SK-N-SH treated with all-trans-retinoic acid at 6 μM for 48 hours (cell line): ENCODE measurements at regions not wholly inside any gene's neighbourhood (a gene's known extent, or its start where the extent isn't known, plus 50 kb on each side); places are given as distances from the start of the nearest gene placed in this dataset.

Experiments
- ARNTL ChIP-seq: fragments of 450-650 bp; formaldehyde crosslinking; IDR thresholded peaks from 2 replicates; pipeline ENCODE4 v1.5.0; 2020; ENCODE audit warnings: low read depth, mild to moderate bottlenecking, moderate library complexity, borderline replicate concordance
- BACH2 ChIP-seq: fragments of 250-450 bp; sonication (Bioruptor Pico); IDR thresholded peaks from 2 replicates; pipeline ENCODE4 v1.9.0; 2021; ENCODE audit warnings: mild to moderate bottlenecking, borderline replicate concordance
- CREB5 ChIP-seq: fragments of 250-450 bp; sonication (Bioruptor Pico); IDR thresholded peaks from 2 replicates; pipeline ENCODE4 v1.5.1; 2020; ENCODE audit warnings: low read depth, mild to moderate bottlenecking, moderate library complexity
- OSR1 ChIP-seq: fragments of 250-450 bp; sonication (Bioruptor Pico); IDR thresholded peaks from 2 replicates; pipeline ENCODE4 v1.8.0; 2022; ENCODE audit warnings: moderate library complexity, mild to moderate bottlenecking, inconsistent platforms
- SNAI2 ChIP-seq: fragments of 250-450 bp; sonication (Bioruptor Pico); IDR thresholded peaks from 2 replicates; pipeline ENCODE4 v1.5.0; 2020; ENCODE audit warnings: mild to moderate bottlenecking, moderate library complexity
- ZC3H10 ChIP-seq: fragments of 250-450 bp; sonication (Bioruptor Pico); IDR thresholded peaks from 2 replicates; pipeline ENCODE4 v1.5.1; 2021; ENCODE audit warnings: mild to moderate bottlenecking, moderate library complexity
- ZNF565 ChIP-seq: fragments of 450-650 bp; formaldehyde crosslinking; conservative IDR thresholded peaks from 2 replicates; pipeline ENCODE4 v1.5.0; 2020; ENCODE audit warnings: low read depth, mild to moderate bottlenecking, moderate library complexity
- ZNF8 ChIP-seq: fragments of 450-650 bp; formaldehyde crosslinking; IDR thresholded peaks from 2 replicates; pipeline ENCODE4 v1.5.0; 2020; ENCODE audit warnings: mild to moderate bottlenecking, moderate library complexity

GRCh38 chr18:70808481-70809056, 519.7 kb downstream of the SOCS6 start:
- no peak for TF ChIP-seq OSR1 (CRISPR knock-in tag)
- TF ChIP-seq ZNF565 (CRISPR knock-in tag), result no peak
- no peak for TF ChIP-seq CREB5 (CRISPR knock-in tag)
- no peak for TF ChIP-seq ZC3H10 (CRISPR knock-in tag)
- no peak for TF ChIP-seq SNAI2
- no peak for TF ChIP-seq ZNF8 (CRISPR knock-in tag)
- no peak for TF ChIP-seq ARNTL (CRISPR knock-in tag)
- TF ChIP-seq BACH2 (CRISPR knock-in tag), result no peak
